HFF-Myc (cell line): ENCODE measurements at regions not wholly inside any gene's neighbourhood (a gene's known extent, or its start where the extent isn't known, plus 50 kb on each side); places are given as distances from the start of the nearest gene placed in this dataset.

Experiments used
- DNase-seq: peaks from one replicate; pipeline ENCODE4 v3.0.0-alpha.2; 2011; ENCODE audit warnings: low read depth; ENCODE audit errors: extremely low read depth
- H3K4me3 ChIP-seq: replicated peaks from 2 replicates; pipeline ENCODE4 v1.5.1; 2011; ENCODE audit warnings: low read depth, mild to moderate bottlenecking, control low read depth, low read length
- CTCF ChIP-seq: IDR thresholded peaks from 2 replicates; pipeline ENCODE4 v1.5.1; 2012; ENCODE audit warnings: mild to moderate bottlenecking, low read depth, low read length, control low read depth; ENCODE audit errors: missing control alignments

- no peak for DNase-seq
- no peak for TF ChIP-seq CTCF
- H3K4me3 ChIP-seq = no peak overlapping the region
These were observed 69.1 kb upstream of the CTDP1 start for GRCh38 chr18:79610461-79611039.

GRCh38 chr18:79611040-79611681 lies 68.4 kb upstream of the CTDP1 start:
- no peak for TF ChIP-seq CTCF
- no peak overlapping the region for H3K4me3 ChIP-seq
- DNase-seq = no peak

- no peak for DNase-seq
- TF ChIP-seq CTCF = no peak
- H3K4me3 ChIP-seq = no peak overlapping the region
These were observed 67.1 kb upstream of the CTDP1 start for GRCh38 chr18:79612291-79613108.

- TF ChIP-seq CTCF = no peak
- DNase-seq = no peak
- H3K4me3 ChIP-seq = no peak overlapping the region
These were observed 66.2 kb upstream of the CTDP1 start for GRCh38 chr18:79613186-79613931.

GRCh38 chr18:79614211-79614955 lies 65.2 kb upstream of the CTDP1 start:
- TF ChIP-seq CTCF = no peak
- no peak for DNase-seq
- no peak overlapping the region for H3K4me3 ChIP-seq

GRCh38 chr18:79615091-79615490 lies 64.5 kb upstream of the CTDP1 start:
- no peak for TF ChIP-seq CTCF
- H3K4me3 ChIP-seq = no peak overlapping the region
- no peak for DNase-seq
